Stimulated activated CD8-positive, alpha-beta memory T cell treated with anti-CD3 and anti-CD28 coated beads, Interleukin-12 subunit alpha, Interleukin-12 subunit beta, amount 100 ng/mL, for 24 hours (primary cell): ENCODE measurements at regions not wholly inside any gene's neighbourhood (a gene's known extent, or its start where the extent isn't known, plus 50 kb on each side); places are given as distances from the start of the nearest gene placed in this dataset.
"Not testable (repeated sequence)": the region's sequence is repeated elsewhere in the genome, so short reads cannot be mapped to it uniquely, and the experiment has no call there.

Experiments
- DNase-seq: peaks from one replicate; pipeline ENCODE4 v3.0.0-alpha.2; 2020; ENCODE audit errors: extremely low read depth

- DNase-seq = no peak
Measured at GRCh38 chr2:192480984-192481383, 286.3 kb upstream of the TMEFF2 start.

DNA sequence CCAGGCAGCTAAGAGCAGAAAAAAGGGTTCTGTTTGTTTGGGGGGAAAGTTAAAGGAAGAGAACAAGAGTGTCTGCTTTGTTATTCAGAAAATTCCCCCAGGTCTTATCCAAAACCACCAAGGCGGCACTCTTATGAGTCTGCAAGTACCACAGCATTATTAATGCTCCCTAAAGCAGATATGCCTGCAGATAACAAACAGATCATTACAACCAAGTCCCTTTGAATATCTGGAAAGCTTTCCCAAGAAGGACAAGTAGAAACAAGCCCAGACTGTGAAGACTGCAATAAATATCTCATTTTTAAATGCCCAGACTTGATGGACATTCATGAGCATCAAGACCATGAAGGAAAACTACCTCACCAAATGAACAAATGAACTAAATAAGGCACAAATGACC lies 278.6 kb upstream of the TMEFF2 start:
- DNase-seq = no peak

DNA sequence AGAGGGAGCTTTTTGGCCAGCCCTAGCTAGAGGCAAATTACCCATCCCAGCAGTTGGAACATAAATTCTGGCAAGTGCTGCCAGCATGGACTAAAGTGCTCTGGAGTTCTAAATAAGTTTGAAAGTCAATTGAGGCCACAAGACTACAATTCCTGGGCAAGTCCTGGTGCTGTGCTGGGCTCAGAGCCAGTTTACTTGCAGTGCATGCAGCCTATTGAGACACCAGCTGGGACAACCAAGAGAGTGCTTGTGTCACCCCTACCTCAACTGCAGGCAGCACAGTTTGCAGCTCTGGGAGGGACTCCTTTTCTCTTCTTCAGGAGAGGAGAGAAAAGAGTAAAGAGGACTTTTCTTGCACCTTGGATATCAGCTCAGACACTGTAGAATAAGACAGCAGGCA lies 277.2 kb upstream of the TMEFF2 start:
- DNase-seq = no peak

DNA sequence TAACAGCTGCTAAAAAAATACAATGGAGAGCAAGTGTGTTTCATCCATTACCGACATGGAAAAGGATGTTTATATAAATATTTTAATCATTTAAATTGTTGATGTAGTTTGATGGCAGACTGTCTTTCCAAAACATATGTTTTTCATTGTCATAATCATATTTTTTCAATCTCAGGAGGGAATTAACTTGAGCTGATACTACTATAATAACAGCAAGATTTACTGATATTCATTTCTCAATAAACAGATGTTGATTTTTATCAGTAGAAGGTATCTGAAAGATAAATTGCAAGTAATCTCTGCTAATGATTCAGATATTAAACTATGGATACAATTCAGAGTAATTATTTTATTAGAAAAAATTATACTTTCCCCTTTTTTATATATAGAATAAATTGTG lies 274.9 kb upstream of the TMEFF2 start:
- DNase-seq = no peak

GRCh38 chr2:192467953-192468660 lies 273.4 kb upstream of the TMEFF2 start:
- DNase-seq = no peak

DNA sequence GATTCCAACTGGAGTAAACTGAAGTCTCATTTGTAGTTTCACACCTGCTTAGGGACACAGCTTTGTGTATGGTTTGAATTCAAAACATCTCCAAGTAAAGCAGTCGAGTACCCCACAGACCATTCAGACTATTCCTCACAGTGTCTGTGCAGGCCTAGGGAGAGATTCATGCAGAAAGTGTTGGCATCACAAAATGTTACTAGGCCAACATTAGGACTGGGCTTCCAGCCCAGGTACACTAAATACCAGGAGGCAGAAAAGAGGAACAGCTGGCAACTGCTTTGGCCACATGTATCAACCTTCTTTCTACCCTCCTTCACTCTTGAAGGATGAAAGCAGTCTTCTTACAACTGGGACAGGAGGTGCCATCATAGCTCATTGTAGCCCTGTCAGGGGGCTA lies 270.4 kb upstream of the TMEFF2 start:
- no peak for DNase-seq

GRCh38 chr2:192459422-192459821 lies 264.7 kb upstream of the TMEFF2 start:
- no peak for DNase-seq

DNA sequence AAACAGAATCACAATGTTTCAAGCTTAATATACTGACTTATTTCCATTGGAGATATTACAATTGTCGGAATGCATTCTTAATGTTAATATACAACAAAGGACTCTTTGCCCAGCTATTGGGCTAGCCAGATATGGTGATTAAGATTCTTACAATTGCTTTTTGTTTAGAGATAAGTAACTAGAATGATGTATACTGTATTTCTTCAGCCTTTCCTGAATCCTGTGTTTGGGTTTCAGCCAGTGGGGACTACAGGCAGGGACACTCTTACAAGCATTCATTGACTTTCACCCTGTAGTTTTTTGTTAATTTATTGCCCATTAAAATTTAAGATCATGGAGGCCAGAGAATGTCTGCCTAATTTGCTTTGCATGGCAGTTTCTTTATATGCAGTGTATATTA lies 254.1 kb upstream of the TMEFF2 start:
- no peak for DNase-seq

GRCh38 chr2:192444286-192444838 lies 249.6 kb upstream of the TMEFF2 start:
- no peak for DNase-seq

DNA sequence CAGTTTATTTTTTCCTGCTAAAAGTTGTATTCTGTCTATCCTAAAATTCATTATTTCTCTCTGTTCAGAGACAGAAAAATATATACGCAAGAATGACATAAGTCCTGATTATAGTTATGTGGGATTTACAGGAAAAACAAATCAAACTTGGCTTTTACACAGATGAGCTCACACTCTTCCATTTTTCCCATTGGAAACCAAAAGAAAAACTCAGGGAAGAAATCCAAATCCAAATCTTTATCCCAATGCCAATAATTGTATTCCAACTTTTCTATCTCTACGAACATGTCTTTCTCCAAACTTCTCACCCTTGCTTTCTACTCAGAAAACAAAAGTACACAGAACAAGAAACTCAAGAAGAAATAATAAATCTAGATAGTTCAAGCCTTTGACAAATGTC lies 249.1 kb upstream of the TMEFF2 start:
- DNase-seq = no peak

DNA sequence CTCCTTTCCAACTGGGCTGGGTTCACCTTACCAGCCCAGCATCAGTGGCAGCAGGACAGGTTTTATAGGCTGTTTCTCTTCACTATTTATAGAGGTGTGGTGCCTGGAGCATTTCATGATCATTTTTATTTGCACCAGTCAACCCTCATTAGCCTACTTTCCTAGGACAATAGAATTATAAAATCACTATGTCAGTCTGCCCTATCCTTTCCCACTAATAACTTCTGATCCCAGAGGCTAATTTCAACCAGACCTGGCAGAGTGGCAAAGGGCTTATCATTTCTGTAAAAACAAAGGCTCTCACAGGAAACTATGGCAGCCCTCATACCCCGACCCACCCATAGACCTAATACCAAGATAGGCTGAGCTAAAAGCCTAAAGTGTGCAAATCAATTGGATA lies 243.5 kb upstream of the TMEFF2 start:
- no peak for DNase-seq

DNA sequence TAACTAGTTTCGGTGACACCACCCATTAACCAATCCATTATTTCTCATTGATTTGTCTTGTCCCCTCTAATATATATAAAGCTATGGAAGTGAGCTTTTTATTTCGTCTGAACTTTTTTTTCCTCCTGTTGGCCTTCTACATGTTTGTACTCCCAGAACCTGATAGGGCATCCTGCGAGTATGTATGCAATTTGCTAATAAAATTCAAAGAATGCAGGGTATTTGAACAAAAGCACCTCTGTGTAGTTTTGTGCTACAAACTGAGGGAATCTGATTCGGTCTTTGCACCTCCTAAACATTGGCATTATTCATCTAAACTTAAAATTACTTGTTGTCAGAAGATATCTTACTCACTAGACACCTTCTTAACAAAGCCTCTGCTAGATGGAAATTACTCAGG lies 242.9 kb upstream of the TMEFF2 start:
- no peak for DNase-seq

DNA sequence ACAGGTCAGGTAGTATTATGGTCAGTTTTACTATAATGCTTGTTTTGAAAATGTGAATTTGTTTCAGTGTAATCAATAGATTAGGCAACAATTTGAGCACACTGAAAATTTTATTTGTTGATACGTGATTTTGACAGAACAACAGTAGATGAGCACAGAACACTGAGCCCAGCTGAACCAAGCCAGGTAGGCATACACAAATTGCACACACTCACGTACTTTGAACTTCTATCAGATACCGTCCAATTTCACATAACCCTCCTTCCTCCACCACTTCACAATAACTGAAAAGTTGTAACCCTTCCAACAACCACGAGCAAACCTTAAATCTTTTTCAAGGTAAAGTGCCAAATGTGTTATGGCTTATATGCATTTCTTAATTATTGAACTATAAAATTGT lies 229.5 kb upstream of the TMEFF2 start:
- DNase-seq = no peak

- DNase-seq = no peak
Measured at GRCh38 chr2:192419786-192420185, 225.1 kb upstream of the TMEFF2 start.

GRCh38 chr2:192416060-192416459 lies 221.3 kb upstream of the TMEFF2 start:
- DNase-seq = no peak

DNA sequence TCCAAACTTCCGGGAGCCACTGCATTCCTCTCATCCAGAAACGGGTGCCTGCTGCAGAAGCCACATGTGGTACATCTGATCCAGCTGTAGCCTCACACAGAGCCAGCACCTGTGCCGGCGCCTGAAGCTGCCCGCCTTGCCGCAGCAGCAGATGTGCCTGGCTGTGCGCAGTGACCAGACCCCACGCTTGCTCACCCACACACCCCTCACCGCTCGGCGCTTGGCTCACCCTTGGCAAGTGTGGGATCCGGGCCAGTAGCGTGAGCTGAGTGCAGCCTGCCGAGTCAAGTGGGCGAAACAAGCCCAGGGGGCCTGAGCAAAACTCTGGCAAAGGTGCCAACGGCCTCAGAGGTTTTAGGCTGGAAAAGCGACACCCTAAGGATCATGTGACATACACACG lies 220.1 kb upstream of the TMEFF2 start:
- DNase-seq = no peak

- DNase-seq = no peak
Measured at GRCh38 chr2:192413812-192414681, 219.3 kb upstream of the TMEFF2 start.

GRCh38 chr2:192412866-192413265 lies 218.1 kb upstream of the TMEFF2 start:
- DNase-seq = not testable (repeated sequence)

GRCh38 chr2:192412394-192412793 lies 217.7 kb upstream of the TMEFF2 start:
- no peak for DNase-seq

GRCh38 chr2:192411755-192412154 lies 217.0 kb upstream of the TMEFF2 start:
- DNase-seq = no peak

- no peak for DNase-seq
Measured at GRCh38 chr2:192410319-192410718, 215.6 kb upstream of the TMEFF2 start.

DNA sequence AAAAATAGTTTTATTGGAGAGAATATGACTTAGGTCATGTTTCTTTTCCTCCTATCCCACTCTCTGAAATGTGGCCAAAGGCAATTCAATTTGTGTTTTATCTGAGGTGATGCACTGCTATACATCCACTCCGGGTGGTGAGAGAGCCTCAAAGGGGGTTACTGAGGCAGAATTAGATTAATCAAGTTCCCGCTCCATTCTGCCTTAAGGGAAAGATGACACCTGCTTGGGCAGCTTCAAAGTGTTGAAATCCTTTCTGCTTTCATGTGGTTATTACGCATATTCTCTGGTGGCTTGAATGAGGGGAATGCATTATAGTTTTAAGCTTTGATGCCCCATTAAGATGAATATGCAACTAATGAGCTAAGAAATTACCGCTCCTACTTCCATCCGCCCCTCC lies 213.0 kb upstream of the TMEFF2 start:
- DNase-seq = no peak

GRCh38 chr2:192398236-192398635 lies 203.5 kb upstream of the TMEFF2 start:
- no peak for DNase-seq
